ENCODE measurements at regions not wholly inside any gene's neighbourhood (a gene's known extent, or its start where the extent isn't known, plus 50 kb on each side); places are given as distances from the start of the nearest gene placed in this dataset.

DNA sequence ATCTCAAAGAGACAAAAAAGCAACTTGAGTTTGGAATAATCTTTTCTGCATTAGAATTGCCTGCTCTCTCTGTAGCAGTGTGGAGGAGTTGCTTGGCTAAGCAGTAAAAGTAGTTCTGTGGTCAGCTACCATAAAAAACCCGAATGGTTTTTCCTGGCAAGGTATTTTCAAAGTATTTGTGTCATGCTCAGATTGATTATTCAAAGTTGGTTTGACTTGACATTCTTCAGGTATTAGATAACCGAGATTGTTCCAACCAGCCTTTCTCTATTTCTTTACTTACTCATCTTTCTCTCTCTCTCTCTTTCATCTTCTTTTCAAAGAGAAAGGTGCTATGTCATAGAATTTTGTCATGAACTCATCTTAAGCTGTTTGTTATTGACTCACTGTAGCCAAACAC, 404.9 kb downstream of the CPS1 start:
- Mint-ChIP-seq H3K27ac (ENCODE audit: unreplicated experiment) (no peak overlapping the region), H3K27me3 (ENCODE audit: unreplicated experiment) (peaks cover 7% of the 10 kb centered on the region), H3K4me3 (ENCODE audit: unreplicated experiment) (no peak overlapping the region), H3K36me3 (ENCODE audit: unreplicated experiment) (no peaks in the 10 kb centered on the region), H3K4me1 (ENCODE audit: unreplicated experiment) (no peaks in the 10 kb centered on the region), H3K9me3 (ENCODE audit: unreplicated experiment) (no peaks in the 10 kb centered on the region)
- TF ChIP-seq, protein P1, sequence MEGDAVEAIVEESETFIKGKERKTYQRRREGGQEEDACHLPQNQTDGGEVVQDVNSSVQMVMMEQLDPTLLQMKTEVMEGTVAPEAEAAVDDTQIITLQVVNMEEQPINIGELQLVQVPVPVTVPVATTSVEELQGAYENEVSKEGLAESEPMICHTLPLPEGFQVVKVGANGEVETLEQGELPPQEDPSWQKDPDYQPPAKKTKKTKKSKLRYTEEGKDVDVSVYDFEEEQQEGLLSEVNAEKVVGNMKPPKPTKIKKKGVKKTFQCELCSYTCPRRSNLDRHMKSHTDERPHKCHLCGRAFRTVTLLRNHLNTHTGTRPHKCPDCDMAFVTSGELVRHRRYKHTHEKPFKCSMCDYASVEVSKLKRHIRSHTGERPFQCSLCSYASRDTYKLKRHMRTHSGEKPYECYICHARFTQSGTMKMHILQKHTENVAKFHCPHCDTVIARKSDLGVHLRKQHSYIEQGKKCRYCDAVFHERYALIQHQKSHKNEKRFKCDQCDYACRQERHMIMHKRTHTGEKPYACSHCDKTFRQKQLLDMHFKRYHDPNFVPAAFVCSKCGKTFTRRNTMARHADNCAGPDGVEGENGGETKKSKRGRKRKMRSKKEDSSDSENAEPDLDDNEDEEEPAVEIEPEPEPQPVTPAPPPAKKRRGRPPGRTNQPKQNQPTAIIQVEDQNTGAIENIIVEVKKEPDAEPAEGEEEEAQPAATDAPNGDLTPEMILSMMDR (IDR thresholded peaks at IDR 0.05): no peak
- no peak for DNase-seq (ENCODE audit: extremely low spot score, unreplicated experiment)

- H3K27ac Mint-ChIP-seq (ENCODE audit: unreplicated experiment): no peak overlapping the region
- H3K27me3 Mint-ChIP-seq (ENCODE audit: unreplicated experiment): peaks cover 7% of the 10 kb centered on the region
- H3K4me3 Mint-ChIP-seq (ENCODE audit: unreplicated experiment): no peak overlapping the region
- no peaks in the 10 kb centered on the region for H3K9me3 Mint-ChIP-seq (ENCODE audit: unreplicated experiment)
- TF ChIP-seq, protein P1 (IDR thresholded peaks at IDR 0.05): no peak
- no peak for DNase-seq (ENCODE audit: extremely low spot score, unreplicated experiment)
- H3K36me3 Mint-ChIP-seq (ENCODE audit: unreplicated experiment): no peaks in the 10 kb centered on the region
- H3K4me1 Mint-ChIP-seq (ENCODE audit: unreplicated experiment): no peaks in the 10 kb centered on the region
Measured at GRCh38 chr2:210963386-210963785, 407.0 kb downstream of the CPS1 start.

DNA sequence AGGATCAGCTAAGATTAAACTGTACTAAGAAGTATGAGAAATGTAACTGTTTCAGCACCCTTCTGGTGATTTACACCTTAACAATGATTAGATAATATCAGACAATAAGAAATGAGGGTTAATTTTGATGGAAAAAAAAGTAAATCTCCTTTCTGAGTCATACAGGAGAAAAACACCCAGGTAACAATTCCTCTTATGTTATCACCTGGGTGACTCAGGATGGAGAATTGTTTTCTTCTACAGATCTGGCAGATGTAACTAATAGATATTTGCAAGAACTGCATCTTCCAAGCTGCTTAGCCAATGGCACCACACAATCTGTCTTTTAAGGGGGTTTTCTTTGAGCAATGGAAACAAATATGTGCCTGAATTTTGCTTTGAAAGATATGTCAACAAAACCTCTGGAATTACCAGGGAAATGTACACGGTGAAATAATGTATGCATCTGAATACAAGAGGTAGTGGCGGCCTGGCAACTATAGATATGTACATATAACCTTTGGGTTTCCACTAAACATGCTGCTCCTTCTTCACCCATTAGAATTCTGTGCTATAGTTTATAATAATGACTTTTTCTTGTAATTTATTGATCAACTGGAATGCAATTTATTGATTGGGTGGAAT, 407.9 kb downstream of the CPS1 start:
- TF ChIP-seq, protein P1 (IDR thresholded peaks at IDR 0.05): no peak
- Mint-ChIP-seq H3K9me3 (ENCODE audit: unreplicated experiment) (no peaks in the 10 kb centered on the region), H3K4me3 (ENCODE audit: unreplicated experiment) (no peak overlapping the region), H3K4me1 (ENCODE audit: unreplicated experiment) (no peaks in the 10 kb centered on the region), H3K27me3 (ENCODE audit: unreplicated experiment) (peaks cover 7% of the 10 kb centered on the region), H3K27ac (ENCODE audit: unreplicated experiment) (no peak overlapping the region), H3K36me3 (ENCODE audit: unreplicated experiment) (no peaks in the 10 kb centered on the region)
- DNase-seq (ENCODE audit: extremely low spot score, unreplicated experiment): no peak

DNA sequence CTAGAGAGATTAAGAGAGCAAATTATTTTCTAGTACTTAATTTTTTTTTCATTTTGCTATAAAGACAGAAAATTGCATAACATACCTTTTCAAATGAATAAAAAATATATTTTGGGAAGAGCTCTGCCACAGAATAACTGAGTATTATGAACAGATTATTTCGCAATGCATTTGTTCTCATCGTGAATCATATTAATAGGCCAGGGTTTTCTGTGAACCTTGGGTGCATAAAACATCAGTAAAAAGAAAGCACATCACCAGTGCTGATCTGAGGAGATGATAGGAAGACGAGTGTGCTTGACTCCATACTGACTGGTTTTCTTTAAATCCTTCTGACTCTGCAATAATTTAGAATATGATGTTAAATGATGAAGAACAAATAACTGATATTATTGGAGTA, 409.1 kb downstream of the CPS1 start:
- peaks cover 7% of the 10 kb centered on the region for H3K27me3 Mint-ChIP-seq (ENCODE audit: unreplicated experiment)
- no peak overlapping the region for H3K27ac Mint-ChIP-seq (ENCODE audit: unreplicated experiment)
- H3K4me1 Mint-ChIP-seq (ENCODE audit: unreplicated experiment): no peaks in the 10 kb centered on the region
- H3K4me3 Mint-ChIP-seq (ENCODE audit: unreplicated experiment): no peak overlapping the region
- no peaks in the 10 kb centered on the region for H3K9me3 Mint-ChIP-seq (ENCODE audit: unreplicated experiment)
- TF ChIP-seq, protein P1 (IDR thresholded peaks at IDR 0.05): no peak
- DNase-seq (ENCODE audit: extremely low spot score, unreplicated experiment): no peak
- no peaks in the 10 kb centered on the region for H3K36me3 Mint-ChIP-seq (ENCODE audit: unreplicated experiment)

DNA sequence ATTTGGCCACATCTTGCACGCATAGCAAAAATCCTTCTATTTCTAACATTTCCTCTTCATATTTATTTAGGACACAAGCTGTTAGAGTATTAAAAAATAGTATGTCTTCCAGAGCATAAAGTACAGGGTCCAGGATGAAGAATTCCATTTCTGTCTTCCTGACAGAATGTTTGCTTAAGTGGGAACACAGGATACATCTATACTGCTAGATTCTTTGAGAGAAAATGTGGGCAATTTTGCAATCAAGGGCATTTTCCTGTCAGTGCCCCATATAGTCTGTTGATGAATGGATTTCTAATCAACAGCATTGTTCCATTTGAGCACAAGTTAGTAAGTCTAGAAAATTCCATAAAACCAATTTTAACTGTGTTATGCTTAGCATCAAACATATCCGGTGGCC, 409.9 kb downstream of the CPS1 start:
- TF ChIP-seq, protein P1 (IDR thresholded peaks at IDR 0.05): no peak
- H3K4me1 Mint-ChIP-seq (ENCODE audit: unreplicated experiment): no peaks in the 10 kb centered on the region

More for the DNA sequence above, 409.9 kb downstream of the CPS1 start:
- DNase-seq (ENCODE audit: extremely low spot score, unreplicated experiment): no peak
- Mint-ChIP-seq H3K36me3 (ENCODE audit: unreplicated experiment) (no peaks in the 10 kb centered on the region), H3K9me3 (ENCODE audit: unreplicated experiment) (no peaks in the 10 kb centered on the region), H3K27me3 (ENCODE audit: unreplicated experiment) (peaks cover 7% of the 10 kb centered on the region), H3K4me3 (ENCODE audit: unreplicated experiment) (no peak overlapping the region), H3K27ac (ENCODE audit: unreplicated experiment) (no peak overlapping the region)

Data from osteocyte (in vitro differentiated cells).